Upper lobe of left lung (tissue), 6 donors: ENCODE measurements at regions not wholly inside any gene's neighbourhood (a gene's known extent, or its start where the extent isn't known, plus 50 kb on each side); places are given as distances from the start of the nearest gene placed in this dataset.

Experiments used
- ATAC-seq, 2 donors: fragments of 200-7000 bp; cut with Tn5 transposase; one replicate each; pipeline ENCODE4 v1.9.1; 2022; ENCODE audit warnings: mild to moderate bottlenecking in 2 of 2, moderate library complexity in 2 of 2; ENCODE audit not compliant: low FRiP score in 2 of 2
- DNase-seq, 2 donors: peaks; one replicate each; pipeline ENCODE4 v3.0.0-alpha.2; 2019 to 2020
- H3K27ac ChIP-seq, 4 donors: fragments of 200-600 bp; sonication (generic); one replicate each; pipeline ENCODE4 v1.5.1; 2016 to 2019
- H3K27me3 ChIP-seq, 4 donors: fragments of 200-600 bp; sonication (generic); one replicate each; pipeline ENCODE4 v1.5.1; 2017 to 2019
- H3K36me3 ChIP-seq, 4 donors: fragments of 200-600 bp; sonication (generic); one replicate each; pipeline ENCODE4 v1.5.1; 2016 to 2019
- H3K4me1 ChIP-seq, 4 donors: fragments of 200-600 bp; sonication (generic); one replicate each; pipeline ENCODE4 v1.5.1; 2018 to 2019
- H3K4me3 ChIP-seq, 4 donors: fragments of 200-600 bp; sonication (generic); one replicate each; pipeline ENCODE4 v1.5.1; 2017 to 2019; ENCODE audit warnings: mild to moderate bottlenecking in 2 of 4, moderate library complexity in 1 of 4
- H3K9me3 ChIP-seq, 4 donors: fragments of 200-600 bp; sonication (generic); one replicate each; pipeline ENCODE4 v1.5.1; 2018 to 2019
- EP300 ChIP-seq, 4 donors: sonication (generic); formaldehyde crosslinking; IDR thresholded peaks; one replicate each; pipeline ENCODE4 v1.5.1; 2017; ENCODE audit warnings: antibody characterized with exemption in 4 of 4, control low read depth in 2 of 4
- POLR2A ChIP-seq, 4 donors: fragments of 450-650 bp; IDR thresholded peaks; one replicate each; pipeline ENCODE4 v1.5.1; 2016 to 2017; ENCODE audit warnings: antibody characterized with exemption in 4 of 4, mild to moderate bottlenecking in 2 of 4
- POLR2AphosphoS5 ChIP-seq, 2 donors: sonication (generic); formaldehyde crosslinking; IDR thresholded peaks; one replicate each; pipeline ENCODE4 v1.5.1; 2017; ENCODE audit warnings: antibody characterized with exemption in 2 of 2
- WGBS, 2 donors: methylation state at CpG; one replicate each; pipeline ENCODE4 v1.1.5; 2017 to 2018; 5-methylcytosine and 5-hydroxymethylcytosine counted together
- TF ChIP-seq, protein P1 (sequence below), 6 experiments: fragments of 450-650 bp in 4 of 6; fragments of 200-600 bp in 2 of 6; sonication (generic) in 2 of 6; IDR thresholded peaks; one replicate each; pipeline ENCODE4 v1.5.1; 2016 to 2019; ENCODE audit warnings: antibody characterized with exemption in 6 of 6
- donor health status: DM: no; HTN: no; CAD: no; lungs with moderate emphysema.
- donor health status: DM: no; HTN: yes; CAD: no; lungs with severe emphysema.

DNA sequence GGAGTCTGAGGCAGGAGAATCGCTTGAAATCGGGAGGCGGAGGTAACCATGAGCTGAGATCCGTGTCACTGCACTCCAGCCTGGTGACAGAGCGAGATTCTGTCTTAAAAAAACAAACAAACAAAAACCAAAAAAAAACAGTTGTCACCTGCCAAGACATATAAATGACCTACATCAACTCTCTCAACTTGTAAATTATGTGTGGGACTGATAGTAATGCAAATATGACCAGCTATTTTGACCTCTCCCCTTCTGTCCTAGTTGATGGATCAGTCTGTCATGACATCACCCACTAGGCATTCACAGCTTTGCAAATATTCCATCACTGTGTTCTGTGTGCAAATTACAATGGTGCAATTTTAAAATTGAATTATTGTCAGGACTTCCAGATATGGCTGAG lies 175.4 kb downstream of the EBLN2 start:
- no peaks in the 10 kb centered on the region for H3K36me3 ChIP-seq
- no peaks in the 10 kb centered on the region for H3K9me3 ChIP-seq
- no peaks in the 10 kb centered on the region for H3K27me3 ChIP-seq
- no peak overlapping the region for H3K4me3 ChIP-seq
- no peak for ATAC-seq
- H3K27ac ChIP-seq = no peak overlapping the region
- DNase-seq = no peak
- TF ChIP-seq, protein P1, sequence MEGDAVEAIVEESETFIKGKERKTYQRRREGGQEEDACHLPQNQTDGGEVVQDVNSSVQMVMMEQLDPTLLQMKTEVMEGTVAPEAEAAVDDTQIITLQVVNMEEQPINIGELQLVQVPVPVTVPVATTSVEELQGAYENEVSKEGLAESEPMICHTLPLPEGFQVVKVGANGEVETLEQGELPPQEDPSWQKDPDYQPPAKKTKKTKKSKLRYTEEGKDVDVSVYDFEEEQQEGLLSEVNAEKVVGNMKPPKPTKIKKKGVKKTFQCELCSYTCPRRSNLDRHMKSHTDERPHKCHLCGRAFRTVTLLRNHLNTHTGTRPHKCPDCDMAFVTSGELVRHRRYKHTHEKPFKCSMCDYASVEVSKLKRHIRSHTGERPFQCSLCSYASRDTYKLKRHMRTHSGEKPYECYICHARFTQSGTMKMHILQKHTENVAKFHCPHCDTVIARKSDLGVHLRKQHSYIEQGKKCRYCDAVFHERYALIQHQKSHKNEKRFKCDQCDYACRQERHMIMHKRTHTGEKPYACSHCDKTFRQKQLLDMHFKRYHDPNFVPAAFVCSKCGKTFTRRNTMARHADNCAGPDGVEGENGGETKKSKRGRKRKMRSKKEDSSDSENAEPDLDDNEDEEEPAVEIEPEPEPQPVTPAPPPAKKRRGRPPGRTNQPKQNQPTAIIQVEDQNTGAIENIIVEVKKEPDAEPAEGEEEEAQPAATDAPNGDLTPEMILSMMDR (IDR thresholded peaks at IDR 0.05) = no peak
- TF ChIP-seq POLR2AphosphoS5 (IDR thresholded peaks at IDR 0.05) (no peak), EP300 (IDR thresholded peaks at IDR 0.05) (no peak), POLR2A (IDR thresholded peaks at IDR 0.05) (no peak)
- WGBS, 2 donors = 61 to 77% methylated on average over 5 of the region's 5 CpGs
- no peaks in the 10 kb centered on the region for H3K4me1 ChIP-seq

- TF ChIP-seq, protein P1 (IDR thresholded peaks at IDR 0.05) = no peak
- TF ChIP-seq EP300 (IDR thresholded peaks at IDR 0.05) (no peak), POLR2A (IDR thresholded peaks at IDR 0.05) (no peak), POLR2AphosphoS5 (IDR thresholded peaks at IDR 0.05) (no peak)
- Histone ChIP-seq H3K4me3 (no peak overlapping the region), H3K36me3 (no peaks in the 10 kb centered on the region), H3K27ac (no peak overlapping the region), H3K9me3 (no peaks in the 10 kb centered on the region), H3K4me1 (no peaks in the 10 kb centered on the region), H3K27me3 (no peaks in the 10 kb centered on the region)
- DNase-seq (no peak), ATAC-seq (no peak)
- WGBS, 2 donors = 90 to 93% methylated on average over 3 of the region's 3 CpGs
These were observed 182.3 kb downstream of the EBLN2 start for GRCh38 chr3:73243740-73244139.

- 28 to 38% methylated on average over 1 of the region's 1 CpG for WGBS, 2 donors
- Histone ChIP-seq H3K27me3 (no peaks in the 10 kb centered on the region), H3K27ac (no peak overlapping the region), H3K4me3 (no peak overlapping the region), H3K36me3 (no peaks in the 10 kb centered on the region), H3K4me1 (no peaks in the 10 kb centered on the region), H3K9me3 (no peaks in the 10 kb centered on the region)
- DNase-seq = no peak
- no peak for ATAC-seq
- no peak for TF ChIP-seq EP300 (IDR thresholded peaks at IDR 0.05)
- no peak for TF ChIP-seq POLR2AphosphoS5 (IDR thresholded peaks at IDR 0.05)
- TF ChIP-seq, protein P1 (IDR thresholded peaks at IDR 0.05) = no peak
- TF ChIP-seq POLR2A (IDR thresholded peaks at IDR 0.05) = no peak
These were observed 184.0 kb downstream of the EBLN2 start for GRCh38 chr3:73245459-73245858.

- no peak for ATAC-seq
- no peak overlapping the region for H3K4me3 ChIP-seq
These were observed 187.6 kb downstream of the EBLN2 start for GRCh38 chr3:73249047-73249446.

DNA sequence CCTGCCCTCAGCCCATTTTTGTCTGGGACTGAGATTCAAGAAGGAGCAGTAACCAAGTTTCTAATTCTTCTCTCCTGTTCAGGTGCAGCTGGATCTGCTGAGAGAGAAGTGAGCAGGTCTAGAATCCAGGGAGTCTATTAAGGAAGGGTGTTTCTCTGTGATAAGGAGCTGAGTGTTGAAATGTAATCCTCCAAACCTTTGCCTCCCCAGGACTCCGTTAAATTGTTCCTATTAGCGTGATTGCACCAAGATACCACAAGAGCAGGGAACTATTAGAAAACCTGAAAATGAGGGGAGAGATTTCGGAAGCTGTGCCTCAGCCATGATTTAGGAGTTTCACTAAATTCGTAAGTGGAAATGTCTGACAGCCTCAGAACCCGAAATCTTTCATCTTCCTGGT lies 192.6 kb downstream of the EBLN2 start:
- TF ChIP-seq, protein P1 (IDR thresholded peaks at IDR 0.05) = no peak
- TF ChIP-seq POLR2A (IDR thresholded peaks at IDR 0.05) (no peak), POLR2AphosphoS5 (IDR thresholded peaks at IDR 0.05) (no peak), EP300 (IDR thresholded peaks at IDR 0.05) (no peak)
- Histone ChIP-seq H3K27me3 (no peaks in the 10 kb centered on the region), H3K36me3 (no peaks in the 10 kb centered on the region), H3K4me1 (no peaks in the 10 kb centered on the region), H3K27ac (no peak overlapping the region), H3K9me3 (no peaks in the 10 kb centered on the region), H3K4me3 (no peak overlapping the region)
- no peak for ATAC-seq
- WGBS, 2 donors = 48 to 49% methylated on average over 5 of the region's 5 CpGs
- DNase-seq = no peak

More at GRCh38 chr3:73249047-73249446, 187.6 kb downstream of the EBLN2 start:
- TF ChIP-seq EP300 (IDR thresholded peaks at IDR 0.05) (no peak), POLR2AphosphoS5 (IDR thresholded peaks at IDR 0.05) (no peak), POLR2A (IDR thresholded peaks at IDR 0.05) (no peak)
- TF ChIP-seq, protein P1 (IDR thresholded peaks at IDR 0.05) = no peak
- Histone ChIP-seq H3K27me3 (no peaks in the 10 kb centered on the region), H3K4me1 (no peaks in the 10 kb centered on the region), H3K27ac (no peak overlapping the region), H3K36me3 (no peaks in the 10 kb centered on the region), H3K9me3 (no peaks in the 10 kb centered on the region)
- DNase-seq = no peak
- 87 to 88% methylated on average over 7 of the region's 7 CpGs for WGBS, 2 donors
